Smooth muscle cell (in vitro differentiated cells): ENCODE measurements at regions not wholly inside any gene's neighbourhood (a gene's known extent, or its start where the extent isn't known, plus 50 kb on each side); places are given as distances from the start of the nearest gene placed in this dataset.
A peak's percentile ranks its signal among the peaks of the same experiment; 100 is the strongest.

Experiments used
- DNase-seq: peaks from one replicate; lab custom pipeline; 2025; ENCODE audit not compliant: unreplicated experiment; lab: John Stamatoyannopoulos, UW
- H2AFZ ChIP-seq: fragments of 200-600 bp; sonication (generic); 2 replicates; pipeline ENCODE4 v1.6.0; 2016; ENCODE audit warnings: antibody characterized with exemption, low read depth, mild to moderate bottlenecking
- H3F3A ChIP-seq: fragments of 200-600 bp; sonication (generic); 2 replicates; pipeline ENCODE4 v1.6.0; 2017; ENCODE audit warnings: antibody characterized with exemption, low read depth
- H3K27ac ChIP-seq: fragments of 200-600 bp; sonication (generic); 2 replicates; pipeline ENCODE4 v1.5.1; 2016; ENCODE audit warnings: low read depth, mild to moderate bottlenecking
- H3K27me3 ChIP-seq: fragments of 200-600 bp; sonication (generic); 2 replicates; pipeline ENCODE4 v1.6.1; 2016; ENCODE audit warnings: low read depth, mild to moderate bottlenecking
- H3K36me3 ChIP-seq: fragments of 200-600 bp; sonication (generic); 2 replicates; pipeline ENCODE4 v1.5.1; 2016; ENCODE audit warnings: low read depth
- H3K4me1 ChIP-seq: fragments of 200-600 bp; sonication (generic); 2 replicates; pipeline ENCODE4 v1.5.1; 2016; ENCODE audit warnings: low read depth
- H3K4me2 ChIP-seq: fragments of 200-600 bp; sonication (generic); 2 replicates; pipeline ENCODE4 v1.6.0; 2016; ENCODE audit warnings: mild to moderate bottlenecking
- H3K4me3 ChIP-seq: fragments of 200-600 bp; sonication (generic); 2 replicates; pipeline ENCODE4 v1.5.1; 2016; ENCODE audit warnings: mild to moderate bottlenecking
- H3K79me2 ChIP-seq: fragments of 200-600 bp; sonication (generic); 2 replicates; pipeline ENCODE4 v1.6.0; 2016; ENCODE audit warnings: low read depth, mild to moderate bottlenecking
- H3K9ac ChIP-seq: fragments of 200-600 bp; sonication (generic); 2 replicates; pipeline ENCODE4 v1.6.0; 2016; ENCODE audit warnings: low read depth
- H3K9me3 ChIP-seq: fragments of 200-600 bp; sonication (generic); replicated peaks from 2 replicates; pipeline ENCODE4 v1.5.1; 2016; ENCODE audit warnings: low read depth
- H4K20me1 ChIP-seq: fragments of 200-600 bp; sonication (generic); 2 replicates; pipeline ENCODE4 v1.6.0; 2016; ENCODE audit warnings: low read depth
- CTCF ChIP-seq: fragments of 200-600 bp; sonication (generic); IDR thresholded peaks from 2 replicates; pipeline ENCODE4 v1.5.1; 2017; ENCODE audit warnings: borderline replicate concordance, mild to moderate bottlenecking, antibody characterized with exemption; ENCODE audit not compliant: insufficient read depth, poor library complexity, severe bottlenecking
- WGBS: methylation state at CpG from one replicate; pipeline ENCODE4 v1.1.7; 2016; ENCODE audit warnings: low lambda C conversion rate; 5-methylcytosine and 5-hydroxymethylcytosine counted together

GRCh38 chr6:22019857-22020256 is 277.0 kb downstream of the PRL start:
- Histone ChIP-seq H3K27me3 (no peaks in the 10 kb centered on the region), H3K36me3 (no peaks in the 10 kb centered on the region), H2AFZ (no peak overlapping the region), H3K4me3 (no peak overlapping the region), H3F3A (no peaks in the 10 kb centered on the region), H3K27ac (peak overlapping the region; percentile 50), H3K9ac (no peak overlapping the region), H3K4me2 (no peak overlapping the region), H4K20me1 (no peaks in the 10 kb centered on the region), H3K9me3 (no peaks in the 10 kb centered on the region), H3K79me2 (no peaks in the 10 kb centered on the region), H3K4me1 (peaks cover under 1% of the 10 kb centered on the region)
- WGBS: 87% methylated on average over 5 of the region's 5 CpGs
- TF ChIP-seq CTCF: no peak
- DNase-seq: no peak

- H3K27ac ChIP-seq: peak overlapping the region; percentile 50
- no peaks in the 10 kb centered on the region for H3K36me3 ChIP-seq
- no peaks in the 10 kb centered on the region for H3K27me3 ChIP-seq
- no peak overlapping the region for H2AFZ ChIP-seq
- H3K4me3 ChIP-seq: no peak overlapping the region
- H3K4me1 ChIP-seq: peaks cover 7% of the 10 kb centered on the region
- peak overlapping the region; percentile 4 for H3K4me2 ChIP-seq
- no peak for TF ChIP-seq CTCF
- no peaks in the 10 kb centered on the region for H3K9me3 ChIP-seq
- no peaks in the 10 kb centered on the region for H3K79me2 ChIP-seq
- H3K9ac ChIP-seq: no peak overlapping the region
- no peaks in the 10 kb centered on the region for H3F3A ChIP-seq
- DNase-seq: no peak
- H4K20me1 ChIP-seq: no peaks in the 10 kb centered on the region
- WGBS: 52% methylated on average over 5 of the region's 5 CpGs
Measured at GRCh38 chr6:22020299-22021003, 276.4 kb downstream of the PRL start.

GRCh38 chr6:22021966-22022365 is 274.9 kb downstream of the PRL start:
- Histone ChIP-seq H3K36me3 (no peaks in the 10 kb centered on the region), H3K4me1 (peaks cover 19% of the 10 kb centered on the region), H3K27ac (no peak overlapping the region), H4K20me1 (no peaks in the 10 kb centered on the region), H3K4me3 (no peak overlapping the region), H3F3A (peaks cover 5% of the 10 kb centered on the region), H3K4me2 (no peak overlapping the region), H3K9me3 (no peaks in the 10 kb centered on the region), H2AFZ (no peak overlapping the region), H3K79me2 (no peaks in the 10 kb centered on the region), H3K27me3 (no peaks in the 10 kb centered on the region), H3K9ac (no peak overlapping the region)
- 100% methylated on average over 1 of the region's 1 CpG for WGBS
- DNase-seq: no peak
- no peak for TF ChIP-seq CTCF

- Histone ChIP-seq H3K4me1 (peaks cover 25% of the 10 kb centered on the region), H2AFZ (peak overlapping the region; percentile 9), H3K27me3 (no peaks in the 10 kb centered on the region), H3K27ac (peak overlapping the region; percentile 41), H3K4me3 (no peak overlapping the region), H3K36me3 (no peaks in the 10 kb centered on the region), H3K4me2 (peak overlapping the region; percentile 53), H3K79me2 (no peaks in the 10 kb centered on the region), H3K9me3 (no peaks in the 10 kb centered on the region), H4K20me1 (no peaks in the 10 kb centered on the region), H3F3A (peaks cover 12% of the 10 kb centered on the region), H3K9ac (no peak overlapping the region)
- TF ChIP-seq CTCF: no peak
- no peak for DNase-seq
- 21% methylated on average over 5 of the region's 5 CpGs for WGBS
Measured at GRCh38 chr6:22023937-22024336, 272.9 kb downstream of the PRL start.
